Endothelial cell of umbilical vein (primary cell): ENCODE measurements at regions not wholly inside any gene's neighbourhood (a gene's known extent, or its start where the extent isn't known, plus 50 kb on each side); places are given as distances from the start of the nearest gene placed in this dataset.

Source experiments
- BruUV-seq: library from RNA; stranded (reverse); fragments of 400-500 nt; replicated peaks from 2 replicates; lab custom pipeline; 2021; lab: Mats Ljungman, UMichigan
- CTCF ChIA-PET: fragments of 300-600, 350-600 bp; sonication (Branson Sonifier 250); formaldehyde crosslinking; loops from one replicate; lab custom pipeline; 2021; ENCODE audit warnings: antibody characterized with exemption, inconsistent platforms; lab: Charles Lee
- POLR2A ChIA-PET: fragments of 300-600, 350-600 bp; sonication (Branson Sonifier 250); formaldehyde crosslinking; loops from one replicate; lab custom pipeline; 2021; ENCODE audit warnings: antibody characterized with exemption, inconsistent platforms; lab: Charles Lee
- DNase-seq: peaks from one replicate; pipeline ENCODE4 v3.0.0-alpha.2; 2011; ENCODE audit warnings: low read depth, low spot score
- FAIRE-seq: peaks from 2 replicates; lab custom pipeline; 2011; peaks lifted over from hg19 to GRCh38; lab: Jason Lieb, UNC
- H2AFZ ChIP-seq: 2 replicates; pipeline ENCODE4 v1.6.0; 2012; ENCODE audit warnings: low read depth, low read length, control low read depth, inconsistent platforms
- H3K27ac ChIP-seq: 2 replicates; pipeline ENCODE4 v1.5.1; 2011; ENCODE audit warnings: low read depth, mild to moderate bottlenecking, control low read depth, low read length, moderate library complexity; ENCODE audit not compliant: insufficient read depth
- H3K27me3 ChIP-seq, 2 experiments: 2 replicates each; pipeline versions ENCODE4 v1.6.0 to v1.6.1; 2011; ENCODE audit warnings: low read length in 2 of 2, mixed read lengths in 1 of 2; ENCODE audit not compliant: control insufficient read depth in 2 of 2, insufficient read depth in 2 of 2
- H3K36me3 ChIP-seq, 2 experiments: 2 replicates in 1 of 2; 3 replicates in 1 of 2; pipeline ENCODE4 v1.5.1; 2011; ENCODE audit warnings: low read length in 2 of 2, mild to moderate bottlenecking in 1 of 2, moderate library complexity in 1 of 2; ENCODE audit not compliant: control insufficient read depth in 2 of 2, insufficient read depth in 2 of 2; ENCODE audit errors: extremely low read depth in 1 of 2
- H3K4me1 ChIP-seq: 3 replicates; pipeline ENCODE4 v1.5.1; 2011; ENCODE audit warnings: mild to moderate bottlenecking, low read length; ENCODE audit not compliant: control insufficient read depth, insufficient read depth; ENCODE audit errors: extremely low read depth
- H3K4me2 ChIP-seq: 2 replicates; pipeline ENCODE4 v1.6.1; 2011; ENCODE audit warnings: low read length, control low read depth, mixed read lengths; ENCODE audit not compliant: insufficient read depth
- H3K4me3 ChIP-seq, 3 experiments: fragments of 200-600 bp in 1 of 3; sonication (generic), shearing (Covaris generic) in 1 of 3; replicated peaks in 1 of 3; 2 replicates each; pipeline ENCODE4 v1.5.1; 2011 to 2016; ENCODE audit warnings: control low read depth in 3 of 3, low read length in 3 of 3, mild to moderate bottlenecking in 2 of 3, inconsistent platforms in 1 of 3, low read depth in 1 of 3, moderate library complexity in 1 of 3; ENCODE audit not compliant: insufficient read depth in 1 of 3
- H3K79me2 ChIP-seq: 2 replicates; pipeline ENCODE4 v1.6.0; 2012; ENCODE audit warnings: low read length, inconsistent platforms; ENCODE audit not compliant: control insufficient read depth, insufficient read depth
- H3K9ac ChIP-seq: replicated peaks from 2 replicates; pipeline ENCODE3; 2011; ENCODE audit warnings: low read length, control low read depth; ENCODE audit not compliant: insufficient read depth; ENCODE audit errors: extremely low read depth
- H3K9me1 ChIP-seq: replicated peaks from 3 replicates; pipeline ENCODE4 v1.6.0; 2011; ENCODE audit warnings: mild to moderate bottlenecking, low read length; ENCODE audit not compliant: control insufficient read depth, insufficient read depth; ENCODE audit errors: extremely low read depth
- H3K9me3 ChIP-seq: replicated peaks from 2 replicates; pipeline ENCODE4 v1.5.1; 2012; ENCODE audit warnings: low read length, inconsistent platforms; ENCODE audit not compliant: control insufficient read depth, insufficient read depth
- H4K20me1 ChIP-seq: replicated peaks from 2 replicates; pipeline ENCODE3; 2011; ENCODE audit warnings: mild to moderate bottlenecking, low read length; ENCODE audit not compliant: control insufficient read depth, insufficient read depth; ENCODE audit errors: extremely low read depth
- CTCF ChIP-seq, 2 donors: IDR thresholded peaks; 1 replicate in 1 of 2; 2 replicates in 1 of 2; pipeline ENCODE4 v1.5.1; 2011; ENCODE audit warnings: low read length in 2 of 2, mild to moderate bottlenecking in 2 of 2, moderate library complexity in 2 of 2, control low read depth in 1 of 2, inconsistent platforms in 1 of 2, low read depth in 1 of 2; ENCODE audit not compliant: insufficient read depth in 1 of 2; ENCODE audit errors: extremely low read depth in 1 of 2
- EZH2 ChIP-seq: IDR thresholded peaks from 2 replicates; pipeline ENCODE4 v1.6.1; 2012; ENCODE audit warnings: borderline replicate concordance, low read depth, mild to moderate bottlenecking, moderate library complexity, low read length, inconsistent platforms; ENCODE audit not compliant: severe bottlenecking
- FOS ChIP-seq: IDR thresholded peaks from 2 replicates; pipeline ENCODE4 v1.6.1; 2011; ENCODE audit warnings: mild to moderate bottlenecking, low read length, moderate library complexity, borderline replicate concordance; ENCODE audit not compliant: insufficient read depth
- GATA2 ChIP-seq: IDR thresholded peaks from 2 replicates; pipeline ENCODE4 v1.7.0; 2011; ENCODE audit warnings: low read depth, mild to moderate bottlenecking, moderate library complexity, mixed read lengths, low read length; ENCODE audit not compliant: insufficient read length, insufficient read depth
- JUN ChIP-seq: IDR thresholded peaks from 2 replicates; pipeline ENCODE4 v1.6.1; 2011; ENCODE audit warnings: borderline replicate concordance, low read depth; ENCODE audit not compliant: insufficient read length, insufficient read depth
- MAX ChIP-seq: IDR thresholded peaks from 2 replicates; pipeline ENCODE4 v1.6.1; 2011; ENCODE audit not compliant: insufficient read depth, insufficient read length
- MYC ChIP-seq: IDR thresholded peaks from one replicate; pipeline ENCODE4 v1.6.1; 2011; ENCODE audit warnings: mild to moderate bottlenecking, low read depth, low read length
- POLR2A ChIP-seq: IDR thresholded peaks from 2 replicates; pipeline ENCODE4 v1.6.1; 2012; ENCODE audit warnings: low read depth, mild to moderate bottlenecking, control low read depth, low read length
- POLR2AphosphoS5 ChIP-seq: IDR thresholded peaks from 2 replicates; pipeline ENCODE4 v1.6.1; 2012; ENCODE audit warnings: low read depth, mild to moderate bottlenecking, control low read depth, low read length, moderate library complexity; ENCODE audit not compliant: insufficient read depth
- dilution Hi-C: fragments of 300-500 bp; cut with MboI; formaldehyde crosslinking; loops from one replicate; pipeline ENCODE4 v1.15.0; 2019; ENCODE audit warnings: low sequenced_read_pairs; ENCODE audit not compliant: extremely low pct_ligation_motif_present
- intact Hi-C: fragments of 100-400 bp; cut with micrococcal nuclease; formaldehyde crosslinking; loops from one replicate; pipeline ENCODE4 v1.10.0; 2022

DNA sequence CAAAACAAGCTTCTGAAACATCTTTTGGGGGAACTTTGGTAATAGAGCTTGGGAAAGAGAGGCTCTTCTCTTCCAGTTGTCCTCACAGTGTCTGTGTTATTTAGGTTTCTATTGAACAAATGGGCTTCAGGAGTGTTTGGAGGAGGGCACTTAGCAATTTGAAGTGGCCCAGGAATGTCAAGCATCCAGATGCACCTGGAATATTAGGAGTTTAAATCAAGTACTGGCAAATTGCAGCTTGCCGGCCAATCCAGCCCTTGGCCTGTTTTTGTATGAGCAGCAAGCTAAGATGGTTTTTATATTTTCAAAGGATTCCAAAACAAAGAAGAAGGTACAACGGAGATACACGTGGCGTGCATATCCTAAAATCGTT, 94.7 kb downstream of the CCDC185 start:
- CTCF ChIA-PET: interaction anchor here (1.3 to 1.6 kb wide), 2 partner anchors 16 to 238 kb away, joined by 3 to 4 read pairs; no protein-coding TSS in a partner anchor
- dilution Hi-C loops: no loop called here
- Histone ChIP-seq H3K27ac (no peak overlapping the region), H3K4me3 (no peak overlapping the region), H3K79me2 (no peaks in the 10 kb centered on the region), H3K9me1 (no peaks in the 10 kb centered on the region), H3K36me3 (no peaks in the 10 kb centered on the region), H3K4me2 (no peak overlapping the region), H2AFZ (no peak overlapping the region), H3K4me1 (no peaks in the 10 kb centered on the region), H3K9ac (no peak overlapping the region), H4K20me1 (no peaks in the 10 kb centered on the region), H3K27me3 (no peaks in the 10 kb centered on the region), H3K9me3 (no peaks in the 10 kb centered on the region)
- intact Hi-C loops: no loop called here
- POLR2A ChIA-PET: no interaction called here
- no peak for FAIRE-seq
- no TSS peak for BruUV-seq
- TF ChIP-seq MAX (no peak), MYC (no peak), EZH2 (no peak), CTCF (IDR thresholded peaks at IDR 0.05; ENCODE audit: extremely low read depth in 1 of 2, insufficient read depth in 1 of 2, low read depth in 1 of 2, low read length in 2 of 2) (no peak), POLR2A (no peak), POLR2AphosphoS5 (no peak), GATA2 (no peak), FOS (no peak), JUN (no peak)
- no peak for DNase-seq
